GM18526 (cell line): ENCODE measurements at regions not wholly inside any gene's neighbourhood (a gene's known extent, or its start where the extent isn't known, plus 50 kb on each side); places are given as distances from the start of the nearest gene placed in this dataset.

Source experiments
- POLR2A ChIP-seq: IDR thresholded peaks from 3 replicates; pipeline ENCODE4 v1.6.1; 2011; ENCODE audit not compliant: insufficient read length; ENCODE audit errors: extremely low read depth

- TF ChIP-seq POLR2A: no peak
These were observed 205.7 kb upstream of the BCOR start for GRCh38 chrX:40303256-40304077.

DNA sequence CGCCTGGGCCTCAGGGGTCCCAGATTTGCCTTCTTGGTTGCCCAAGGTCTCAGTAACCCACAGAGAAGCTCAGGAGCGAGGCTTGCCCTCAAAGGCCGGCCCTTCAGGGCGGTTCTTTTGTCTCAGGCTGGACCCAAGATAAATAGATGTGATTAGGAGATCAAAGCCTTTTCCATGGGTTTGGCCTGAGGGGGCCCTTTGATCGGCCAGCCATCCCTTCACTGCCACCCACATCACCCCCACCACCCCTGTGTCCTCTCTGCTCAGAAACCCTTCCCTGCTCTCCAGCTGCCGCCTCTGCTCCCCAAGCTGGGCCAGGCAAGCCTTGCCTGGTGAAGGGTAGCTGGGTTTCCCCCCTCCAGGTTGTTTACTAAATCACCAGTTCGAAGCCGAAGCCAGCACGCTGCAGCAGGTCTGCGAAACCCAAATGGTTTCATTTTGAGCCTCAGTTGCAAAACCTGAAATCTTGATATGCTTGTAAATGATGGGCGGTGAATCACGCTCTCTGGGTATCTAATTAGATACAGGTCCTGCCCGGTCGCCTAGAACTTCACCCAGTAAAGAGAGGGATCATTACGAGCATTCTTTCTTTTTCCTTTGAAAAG is 202.6 kb upstream of the BCOR start:
- TF ChIP-seq POLR2A: no peak

DNA sequence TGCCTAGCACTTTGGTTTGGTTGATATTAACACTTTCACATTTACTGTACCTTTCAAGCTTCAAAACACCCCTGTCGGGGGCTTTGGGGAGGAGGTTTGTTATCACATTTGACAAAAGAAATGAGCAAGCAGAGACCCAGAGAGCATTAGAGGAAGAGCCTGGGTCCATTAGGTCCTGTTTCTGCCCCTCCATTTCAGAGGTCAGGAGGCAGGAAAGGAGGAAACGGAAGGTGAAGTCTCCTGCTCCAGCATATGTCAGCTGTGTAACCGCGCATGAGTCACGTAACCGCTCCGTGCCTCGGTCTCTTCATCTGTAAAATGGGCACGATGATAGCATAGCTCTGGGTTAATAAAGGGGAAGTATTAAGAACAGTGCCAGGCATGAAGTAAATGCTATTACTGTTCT is 201.9 kb upstream of the BCOR start:
- no peak for TF ChIP-seq POLR2A

- TF ChIP-seq POLR2A: no peak
These were observed 201.1 kb upstream of the BCOR start for GRCh38 chrX:40298572-40299479.

DNA sequence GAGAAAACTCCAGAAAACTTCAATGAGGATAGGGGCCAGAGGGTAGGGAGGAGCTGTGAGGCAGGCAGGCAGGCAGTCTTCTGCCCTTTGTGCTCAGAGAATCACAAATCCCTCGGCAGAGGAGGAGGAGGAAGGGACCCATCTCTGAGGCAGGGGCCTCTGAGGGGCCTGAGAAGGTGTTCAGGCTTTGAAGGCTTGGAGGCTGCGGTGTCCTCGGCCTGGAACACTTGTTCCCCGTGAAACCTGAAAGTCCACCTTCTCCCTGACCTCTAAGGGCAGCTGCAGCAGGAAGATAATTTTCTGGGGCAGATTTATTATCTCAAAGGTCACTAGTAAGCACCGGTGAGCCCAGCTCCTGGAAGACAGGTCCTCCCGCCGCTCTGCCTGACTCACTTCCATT is 200.3 kb upstream of the BCOR start:
- no peak for TF ChIP-seq POLR2A

GRCh38 chrX:40291553-40291952 is 193.8 kb upstream of the BCOR start:
- no peak for TF ChIP-seq POLR2A

DNA sequence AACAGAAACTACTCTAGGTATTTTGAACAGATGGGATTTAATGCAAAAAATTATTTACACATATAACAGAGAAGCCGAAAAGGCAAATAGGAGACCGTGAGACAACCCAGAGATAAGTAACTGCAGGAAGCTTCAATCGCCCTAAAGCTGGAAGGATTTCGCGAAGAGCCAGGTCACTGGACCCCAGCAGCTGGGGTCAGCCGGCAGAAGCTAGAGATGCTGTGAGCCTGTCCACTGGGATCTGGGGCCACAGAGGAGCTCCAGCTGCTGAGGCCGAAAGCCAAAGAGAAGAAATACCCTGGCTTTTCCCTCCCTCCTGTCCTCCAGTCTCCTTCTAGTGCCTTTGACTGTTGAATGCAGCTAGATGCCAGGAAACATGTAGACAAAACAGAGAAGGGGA is 192.8 kb upstream of the BCOR start:
- TF ChIP-seq POLR2A: no peak

DNA sequence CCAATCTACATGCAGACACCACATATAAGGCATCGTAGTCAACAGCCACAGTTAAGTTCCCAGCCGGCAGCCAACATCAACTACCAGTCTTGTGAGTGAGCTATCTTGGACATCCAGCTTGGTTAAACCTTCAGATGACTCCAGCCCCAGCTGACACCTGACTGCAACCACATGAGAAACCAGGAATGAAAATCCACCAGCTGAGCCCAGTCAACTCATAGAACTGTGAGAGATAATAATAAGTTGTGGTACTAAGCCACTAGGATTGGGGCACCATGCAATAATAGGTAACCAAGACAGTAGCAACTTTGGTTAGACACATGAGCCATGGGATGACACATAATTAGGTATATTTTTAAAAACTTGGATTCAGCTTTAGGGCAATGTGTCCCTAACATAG is 188.1 kb upstream of the BCOR start:
- no peak for TF ChIP-seq POLR2A

DNA sequence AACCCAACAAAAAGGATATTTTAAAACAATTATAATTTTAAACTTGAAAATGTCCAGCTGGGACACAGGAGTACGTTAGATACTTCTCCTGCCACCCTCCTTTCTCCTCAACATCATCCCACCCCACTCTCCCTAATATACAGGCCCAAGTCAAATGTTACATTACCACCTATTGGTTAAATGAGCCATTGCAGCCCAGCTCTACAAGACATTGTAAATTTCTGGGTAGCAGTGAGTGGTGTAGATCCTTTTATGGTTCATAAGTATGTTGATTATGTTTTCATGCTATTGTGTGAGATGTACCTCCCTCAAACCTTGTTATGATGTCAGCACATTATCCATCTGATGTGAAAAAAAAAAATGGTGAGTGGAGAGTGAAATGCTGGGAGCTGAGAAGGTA is 187.1 kb upstream of the BCOR start:
- TF ChIP-seq POLR2A: no peak

- TF ChIP-seq POLR2A: no peak
These were observed 186.2 kb upstream of the BCOR start for GRCh38 chrX:40283981-40284380.

DNA sequence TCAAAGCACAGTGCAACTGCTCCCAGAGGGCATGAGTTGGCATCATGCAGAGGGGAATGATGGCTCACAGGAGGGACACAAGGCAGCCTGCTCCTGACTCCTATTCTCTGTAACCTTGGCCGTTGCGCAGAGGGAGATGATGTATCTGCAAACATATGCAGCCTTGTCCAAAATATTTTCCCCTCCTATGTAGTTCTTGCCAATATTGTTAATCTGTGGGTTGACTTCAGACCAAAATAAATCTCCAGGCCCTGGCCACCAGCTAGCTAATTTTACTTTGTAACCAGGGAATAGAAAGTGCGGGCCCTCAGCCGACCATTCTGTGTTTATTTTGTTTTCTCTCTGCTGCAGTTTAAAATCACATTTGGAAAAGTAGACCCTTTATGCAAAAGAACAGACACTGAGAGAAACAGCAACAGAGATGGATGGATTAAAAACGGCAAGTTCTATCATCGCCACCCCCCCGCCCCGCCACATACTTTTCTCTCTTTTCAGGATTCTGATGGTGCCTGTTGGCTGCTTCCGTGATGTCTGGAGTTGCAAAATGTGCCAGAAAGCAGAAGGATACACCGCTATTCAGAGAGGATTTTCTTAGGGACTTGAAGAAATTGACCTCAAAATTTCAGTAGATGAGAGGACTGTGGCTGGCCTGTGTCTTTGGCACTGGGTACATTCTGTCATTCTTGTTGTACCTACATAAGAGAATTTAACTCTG is 185.3 kb upstream of the BCOR start:
- TF ChIP-seq POLR2A: no peak

DNA sequence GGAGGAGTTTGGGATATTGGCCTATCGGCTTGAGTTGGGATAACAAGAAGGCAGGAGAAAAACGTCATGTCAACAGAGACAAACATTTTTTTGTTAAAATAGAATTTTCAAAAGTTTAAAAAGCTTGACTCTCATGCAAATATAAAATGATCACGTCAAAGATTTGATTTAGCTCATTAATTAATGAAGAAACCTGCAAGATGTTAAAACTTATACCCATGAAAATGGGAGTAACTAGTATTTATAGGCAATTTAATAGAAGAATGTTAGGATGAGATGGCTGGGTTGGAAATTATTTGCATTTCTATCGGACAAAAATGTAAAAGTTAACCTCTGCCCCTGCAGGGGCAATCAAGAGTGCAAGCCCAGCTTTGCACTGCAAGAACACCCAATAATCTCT is 184.6 kb upstream of the BCOR start:
- TF ChIP-seq POLR2A: no peak

DNA sequence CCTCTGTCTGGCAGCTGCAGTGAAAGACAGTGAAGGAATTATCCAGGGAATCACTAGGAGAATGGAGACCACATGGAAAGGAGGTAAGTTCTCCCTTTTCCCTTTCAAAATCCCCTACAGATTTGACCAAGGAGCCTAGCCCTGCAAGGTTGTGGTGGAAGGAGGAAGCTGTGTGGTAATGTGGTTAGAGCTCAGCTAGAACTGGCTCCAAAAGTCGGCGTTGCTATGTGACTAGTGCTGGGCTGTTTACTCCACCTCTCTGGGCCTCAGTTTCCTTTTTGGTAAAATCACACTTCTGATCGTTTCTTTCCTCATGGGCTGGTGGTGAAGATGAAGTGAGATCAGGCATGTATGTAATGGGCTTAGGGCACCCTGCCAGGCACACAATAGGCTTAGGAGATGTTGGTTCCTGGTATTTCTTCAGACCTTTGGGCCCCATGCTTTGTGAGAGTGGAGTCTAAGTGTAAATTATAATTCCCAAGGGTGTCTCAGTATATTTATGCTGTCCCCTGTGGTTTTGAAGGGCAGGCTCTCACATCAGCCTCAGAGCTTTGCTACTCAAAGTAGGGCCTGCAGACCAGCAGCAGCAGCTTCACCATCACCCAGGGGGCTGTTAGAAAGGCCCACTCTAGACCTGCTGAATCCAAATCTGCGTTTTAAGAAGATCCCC is 183.7 kb upstream of the BCOR start:
- no peak for TF ChIP-seq POLR2A

DNA sequence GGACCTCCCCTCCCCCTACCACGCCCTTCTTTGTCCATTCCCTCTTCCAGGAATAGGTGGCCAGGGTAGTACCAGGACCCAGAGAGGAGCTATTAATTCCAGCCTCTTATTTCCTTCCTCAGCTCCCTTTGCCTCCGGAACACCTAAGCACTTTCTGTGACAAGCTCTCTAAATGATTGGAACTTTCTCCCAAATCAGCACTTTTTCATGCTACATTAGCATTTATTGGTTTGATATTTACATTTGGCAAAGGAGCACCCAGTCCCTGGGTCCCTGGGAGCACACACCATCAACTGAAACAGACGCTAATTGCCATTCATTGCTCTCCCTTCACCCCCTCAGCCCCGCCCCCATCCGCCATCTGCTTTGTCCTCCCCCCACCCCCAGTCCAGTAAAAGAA is 182.0 kb upstream of the BCOR start:
- TF ChIP-seq POLR2A: no peak

DNA sequence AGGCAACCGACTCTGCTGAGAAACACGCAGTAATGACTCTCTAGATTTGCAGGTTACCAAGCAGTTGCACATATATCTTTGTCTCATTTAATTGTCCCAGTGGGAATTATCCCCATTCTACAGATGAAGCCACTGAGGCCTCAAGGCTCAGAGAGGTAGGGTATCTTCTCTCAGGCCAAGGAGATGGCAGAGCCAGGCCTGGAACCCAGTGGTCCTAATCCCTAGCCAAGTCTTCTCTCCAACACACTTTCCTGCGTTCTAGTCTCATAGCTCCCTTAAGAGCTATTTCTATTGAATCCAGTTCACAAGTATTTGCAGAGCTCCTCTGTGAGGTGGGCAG is 181.3 kb upstream of the BCOR start:
- TF ChIP-seq POLR2A: no peak

- TF ChIP-seq POLR2A: no peak
These were observed 180.8 kb upstream of the BCOR start for GRCh38 chrX:40278340-40279090.
